ENCODE measurements at regions not wholly inside any gene's neighbourhood (a gene's known extent, or its start where the extent isn't known, plus 50 kb on each side); places are given as distances from the start of the nearest gene placed in this dataset.

DNA sequence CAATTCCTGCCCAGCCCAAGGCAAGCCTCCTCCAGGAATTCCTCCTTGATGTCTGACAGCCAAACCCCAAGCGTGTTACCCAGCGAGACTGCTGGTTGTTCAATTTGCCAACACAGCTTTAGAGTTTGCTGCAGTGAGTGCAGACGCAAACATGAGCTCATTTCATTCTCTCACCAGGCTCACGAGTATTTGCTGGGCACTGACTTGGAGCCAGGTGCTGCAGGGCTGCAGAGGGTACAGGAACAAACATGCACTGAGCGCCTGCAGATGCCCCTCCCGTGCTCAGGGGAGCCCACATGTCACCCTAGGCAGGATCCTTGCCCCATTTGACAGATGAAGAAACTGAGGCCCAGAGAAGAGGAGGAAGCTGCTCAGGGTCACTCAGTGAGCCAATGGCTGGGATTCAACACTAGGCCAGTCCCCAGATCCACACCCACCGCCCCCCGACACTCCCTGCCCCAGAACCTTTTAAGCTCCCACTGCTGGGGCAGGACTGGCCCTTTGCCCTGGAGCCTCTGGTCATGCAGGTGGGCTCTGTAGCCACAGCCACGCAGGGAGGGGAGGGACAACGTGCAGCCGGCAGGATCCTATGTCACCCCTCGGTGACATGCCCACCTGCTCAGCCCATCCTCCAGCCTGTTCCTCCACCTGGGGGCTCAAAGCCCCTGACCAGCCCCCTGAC, 363.7 kb downstream of the MATN1 start:
- in situ Hi-C loops (cut with HindIII; ENCODE audit: low pct_unique_long_range_greater_than_20kb, low sequenced_read_pairs) = no loop called here
- no peak for DNase-seq (ENCODE audit: low read depth)

GRCh38 chr1:30358500-30358899, 364.9 kb downstream of the MATN1 start:
- in situ Hi-C loops (cut with HindIII; ENCODE audit: low pct_unique_long_range_greater_than_20kb, low sequenced_read_pairs) = no loop called here

DNA sequence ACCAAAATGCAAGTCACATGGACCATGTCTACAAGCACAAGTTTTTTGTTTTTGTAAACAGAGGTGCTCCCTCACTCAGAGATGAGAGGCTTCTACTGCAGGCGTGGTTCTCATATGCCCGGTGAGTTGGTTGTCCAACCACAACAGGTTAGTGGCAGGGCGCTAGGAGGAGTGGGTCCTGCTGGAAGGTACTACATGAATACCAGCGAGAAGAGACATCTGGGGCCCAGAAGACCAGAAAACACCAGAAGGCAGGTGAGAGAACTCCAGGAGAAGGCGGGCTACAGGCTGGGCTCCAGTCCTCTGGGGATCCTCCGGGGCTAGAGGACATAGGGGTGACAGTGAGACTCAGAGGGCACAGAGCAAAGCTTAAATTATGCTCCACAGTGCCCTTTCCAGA, 366.5 kb downstream of the MATN1 start:
- in situ Hi-C loops (cut with HindIII; ENCODE audit: low pct_unique_long_range_greater_than_20kb, low sequenced_read_pairs) = no loop called here
- no peak for DNase-seq (ENCODE audit: low read depth)

More at GRCh38 chr1:30358500-30358899, 364.9 kb downstream of the MATN1 start:
- DNase-seq (ENCODE audit: low read depth) = peak; percentile 10

GRCh38 chr1:30354410-30354809, 369.0 kb downstream of the MATN1 start:
- in situ Hi-C loops (cut with HindIII; ENCODE audit: low pct_unique_long_range_greater_than_20kb, low sequenced_read_pairs) = no loop called here

DNA sequence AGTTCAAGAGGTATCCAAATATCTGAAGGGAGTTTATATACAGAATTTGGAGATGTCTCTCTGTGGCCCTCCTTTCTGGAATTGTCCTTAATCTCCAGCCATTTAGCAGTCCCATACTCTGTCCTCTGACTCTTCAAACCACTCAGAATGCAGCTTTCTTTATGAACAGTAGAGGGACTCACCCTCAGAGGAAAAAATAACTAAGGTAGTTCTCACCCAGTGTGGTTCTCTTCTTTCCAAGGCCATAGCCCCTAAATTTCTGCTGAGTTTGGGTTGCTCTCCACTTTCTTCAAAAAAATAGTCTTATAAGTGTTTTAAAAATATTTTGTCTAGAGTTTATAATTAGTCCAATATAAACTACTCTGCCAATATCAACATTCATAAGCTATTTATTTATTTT, 369.7 kb downstream of the MATN1 start:
- in situ Hi-C loops (cut with HindIII; ENCODE audit: low pct_unique_long_range_greater_than_20kb, low sequenced_read_pairs) = no loop called here
- DNase-seq (ENCODE audit: low read depth) = no peak

More at GRCh38 chr1:30354410-30354809, 369.0 kb downstream of the MATN1 start:
- DNase-seq (ENCODE audit: low read depth) = no peak

- DNase-seq (ENCODE audit: low read depth) = no peak
- in situ Hi-C loops (cut with HindIII; ENCODE audit: low pct_unique_long_range_greater_than_20kb, low sequenced_read_pairs) = no loop called here
Observed at GRCh38 chr1:30348147-30348546, 375.2 kb downstream of the MATN1 start.

- in situ Hi-C loops (cut with HindIII; ENCODE audit: low pct_unique_long_range_greater_than_20kb, low sequenced_read_pairs) = no loop called here
- peak; percentile 93 for DNase-seq (ENCODE audit: low read depth)
Observed at GRCh38 chr1:30345491-30346130, 377.8 kb downstream of the MATN1 start.

DNA sequence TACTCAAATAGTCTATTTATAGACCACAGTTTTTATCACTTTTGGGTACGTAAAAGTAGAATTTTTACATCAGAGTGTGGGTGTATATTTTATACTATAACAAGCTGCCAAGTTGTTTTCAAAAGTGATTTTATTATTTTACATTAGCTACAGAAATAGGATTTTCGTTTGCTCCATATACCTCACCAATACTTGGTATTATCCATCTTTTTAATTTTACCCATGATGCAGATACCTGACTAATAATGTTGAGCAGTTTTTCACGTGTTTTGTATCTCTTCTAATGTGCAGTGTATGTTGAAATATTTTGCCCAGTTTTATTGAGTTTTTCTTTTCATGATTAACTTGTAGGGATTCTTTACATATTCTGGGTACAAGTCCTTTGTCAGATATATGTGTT, 379.8 kb downstream of the MATN1 start:
- in situ Hi-C loops (cut with HindIII; ENCODE audit: low pct_unique_long_range_greater_than_20kb, low sequenced_read_pairs) = no loop called here
- no peak for DNase-seq (ENCODE audit: low read depth)

DNA sequence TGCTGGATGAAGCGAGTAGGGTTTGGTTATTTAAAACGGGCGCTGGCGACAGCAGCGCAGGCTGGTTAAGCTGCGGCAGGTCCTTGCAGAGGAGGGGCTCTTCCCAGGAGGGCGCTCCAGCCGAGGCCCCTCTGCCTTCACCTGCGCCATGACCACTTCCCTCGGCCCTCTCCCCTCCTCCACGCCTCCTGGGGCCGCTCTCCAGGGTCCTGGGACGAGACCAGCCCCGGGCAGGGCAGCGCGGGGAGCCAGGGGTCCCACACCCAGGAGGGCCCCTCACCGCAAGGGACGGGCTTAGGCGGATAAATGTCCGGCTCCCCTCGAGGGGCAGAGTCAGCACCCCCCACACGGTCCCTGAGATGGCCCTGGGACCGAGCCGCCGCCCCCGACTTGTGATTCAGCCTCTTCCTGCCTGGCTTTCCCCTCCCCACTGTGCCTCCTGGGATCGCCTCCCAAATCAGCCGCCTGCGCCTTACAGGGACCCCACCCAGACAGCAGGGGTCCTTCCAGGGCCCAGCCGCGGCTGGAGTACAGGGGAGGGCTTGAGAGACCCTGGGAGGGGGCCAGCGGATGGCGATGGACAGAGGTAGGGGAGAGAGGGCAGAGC, 380.7 kb downstream of the MATN1 start:
- in situ Hi-C loops (cut with HindIII; ENCODE audit: low pct_unique_long_range_greater_than_20kb, low sequenced_read_pairs) = no loop called here
- no peak for DNase-seq (ENCODE audit: low read depth)

DNA sequence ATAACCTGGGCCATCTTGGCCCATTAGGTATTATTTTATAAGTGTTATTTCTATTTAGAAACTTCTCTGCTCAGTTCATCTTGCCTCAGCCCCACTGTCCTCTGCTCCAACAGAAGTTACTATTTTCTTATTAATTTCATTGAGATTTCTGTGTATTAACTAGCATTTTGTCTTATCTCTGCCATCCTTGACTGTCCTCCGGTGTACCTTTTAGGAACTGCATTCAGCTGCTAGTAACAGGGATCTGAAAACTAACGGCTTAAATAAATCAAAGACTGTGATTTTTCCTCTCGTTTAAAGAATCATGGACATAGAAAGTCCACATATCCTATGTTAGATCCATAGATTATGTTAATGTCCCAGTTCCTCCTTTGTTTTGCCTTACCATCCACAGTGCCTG, 382.5 kb downstream of the MATN1 start:
- in situ Hi-C loops (cut with HindIII; ENCODE audit: low pct_unique_long_range_greater_than_20kb, low sequenced_read_pairs) = no loop called here

DNA sequence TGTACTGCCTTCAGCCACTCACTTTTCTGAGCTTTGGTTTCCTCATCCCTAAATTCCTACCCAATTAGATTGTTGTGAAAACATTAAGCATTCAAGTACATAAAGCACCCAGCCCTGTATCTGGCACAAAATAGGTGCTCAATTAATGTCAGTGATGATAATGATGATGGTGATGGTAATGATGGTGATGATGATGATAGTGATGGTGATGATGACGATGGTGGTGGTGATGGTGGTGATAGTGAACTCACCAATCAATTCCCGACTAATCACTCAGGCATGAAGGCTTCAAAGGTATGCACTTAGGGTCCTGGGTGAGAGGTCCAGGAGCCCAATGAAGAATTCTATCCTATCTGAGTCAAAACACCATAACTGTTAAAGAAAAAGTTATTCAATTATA, 383.5 kb downstream of the MATN1 start:
- in situ Hi-C loops (cut with HindIII; ENCODE audit: low pct_unique_long_range_greater_than_20kb, low sequenced_read_pairs) = no loop called here

More for the DNA sequence above, 382.5 kb downstream of the MATN1 start:
- no peak for DNase-seq (ENCODE audit: low read depth)

GRCh38 chr1:30338765-30339164, 384.6 kb downstream of the MATN1 start:
- DNase-seq (ENCODE audit: low read depth) = no peak
- in situ Hi-C loops (cut with HindIII; ENCODE audit: low pct_unique_long_range_greater_than_20kb, low sequenced_read_pairs) = no loop called here

More for the DNA sequence above, 383.5 kb downstream of the MATN1 start:
- DNase-seq (ENCODE audit: low read depth) = no peak

DNA sequence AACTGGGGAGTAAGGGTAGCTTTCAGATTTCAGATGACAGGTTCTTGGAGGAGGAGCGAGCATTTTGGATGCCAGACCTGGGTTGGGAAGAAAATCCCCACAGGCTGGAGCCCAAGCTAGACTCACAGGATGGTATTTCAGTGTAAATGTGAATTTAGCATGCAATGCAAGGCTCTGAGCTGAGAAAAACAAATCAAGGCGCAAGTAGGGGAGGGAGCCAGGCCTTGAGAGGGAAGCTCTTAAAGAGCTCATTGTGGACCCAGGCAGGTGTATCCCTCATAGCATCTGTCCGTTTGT, 386.1 kb downstream of the MATN1 start:
- no peak for DNase-seq (ENCODE audit: low read depth)
- in situ Hi-C loops (cut with HindIII; ENCODE audit: low pct_unique_long_range_greater_than_20kb, low sequenced_read_pairs) = no loop called here

GRCh38 chr1:30336550-30337323, 386.6 kb downstream of the MATN1 start:
- in situ Hi-C loops (cut with HindIII; ENCODE audit: low pct_unique_long_range_greater_than_20kb, low sequenced_read_pairs) = no loop called here
- no peak for DNase-seq (ENCODE audit: low read depth)

GRCh38 chr1:30335997-30336390, 387.4 kb downstream of the MATN1 start:
- no peak for DNase-seq (ENCODE audit: low read depth)
- in situ Hi-C loops (cut with HindIII; ENCODE audit: low pct_unique_long_range_greater_than_20kb, low sequenced_read_pairs) = no loop called here

- DNase-seq (ENCODE audit: low read depth) = no peak
- in situ Hi-C loops (cut with HindIII; ENCODE audit: low pct_unique_long_range_greater_than_20kb, low sequenced_read_pairs) = no loop called here
Observed at GRCh38 chr1:30335389-30335996, 387.9 kb downstream of the MATN1 start.

DNA sequence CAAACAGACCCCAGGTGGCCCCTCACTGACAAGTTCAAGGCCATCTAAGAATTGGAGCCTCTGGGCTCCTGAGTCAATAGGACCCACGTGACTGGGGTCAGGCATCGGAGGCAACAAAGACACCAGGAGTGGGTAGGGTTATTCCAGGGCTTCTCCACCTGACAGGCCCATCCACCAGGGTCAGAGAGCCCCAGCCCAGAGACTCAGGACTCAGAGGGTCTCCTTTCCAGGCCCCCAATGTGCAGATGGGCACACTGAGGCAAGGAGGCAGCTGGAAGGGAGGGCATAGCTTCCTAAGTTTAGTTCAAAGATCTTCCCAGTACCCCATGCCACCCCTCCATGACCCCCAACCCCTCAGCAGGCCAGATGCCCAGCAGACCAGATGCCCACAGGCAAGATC, 388.6 kb downstream of the MATN1 start:
- in situ Hi-C loops (cut with HindIII; ENCODE audit: low pct_unique_long_range_greater_than_20kb, low sequenced_read_pairs) = no loop called here

GRCh38 chr1:30332116-30333094, 391.0 kb downstream of the MATN1 start:
- in situ Hi-C loops (cut with HindIII; ENCODE audit: low pct_unique_long_range_greater_than_20kb, low sequenced_read_pairs) = no loop called here
- DNase-seq (ENCODE audit: low read depth) = no peak

More for the DNA sequence above, 388.6 kb downstream of the MATN1 start:
- DNase-seq (ENCODE audit: low read depth) = no peak
